Ectodermal cell (in vitro differentiated cells): ENCODE measurements at regions not wholly inside any gene's neighbourhood (a gene's known extent, or its start where the extent isn't known, plus 50 kb on each side); places are given as distances from the start of the nearest gene placed in this dataset.

ENCODE experiments used
- H3K27ac ChIP-seq: 2 replicates; pipeline ENCODE4 v1.7.0; 2013; ENCODE audit warnings: mild to moderate bottlenecking, low read depth, low read length; ENCODE audit not compliant: insufficient read depth, poor library complexity, severe bottlenecking
- H3K27me3 ChIP-seq: 2 replicates; pipeline ENCODE4 v1.7.0; 2013; ENCODE audit warnings: mild to moderate bottlenecking, low read length; ENCODE audit not compliant: insufficient read depth, control insufficient read depth, poor library complexity, severe bottlenecking
- H3K36me3 ChIP-seq: one replicate; pipeline ENCODE4 v1.7.0; 2013; ENCODE audit warnings: low read length; ENCODE audit not compliant: control insufficient read depth, insufficient read depth
- H3K4me1 ChIP-seq: one replicate; pipeline ENCODE4 v1.7.0; 2013; ENCODE audit warnings: low read length; ENCODE audit not compliant: control insufficient read depth, insufficient read depth
- H3K4me3 ChIP-seq: 2 replicates; pipeline ENCODE4 v1.7.0; 2013; ENCODE audit warnings: low read depth, low read length, control low read depth; ENCODE audit not compliant: insufficient read depth
- H3K9me3 ChIP-seq: 2 replicates; pipeline ENCODE4 v1.7.0; 2013; ENCODE audit warnings: mild to moderate bottlenecking, low read length, moderate library complexity; ENCODE audit not compliant: control insufficient read depth
- WGBS, 2 experiments: methylation state at CpG; one replicate each; pipeline ENCODE4 v1.1.7; 2013; ENCODE audit warnings: missing lambda C conversion rate in 2 of 2; 5-methylcytosine and 5-hydroxymethylcytosine counted together

DNA sequence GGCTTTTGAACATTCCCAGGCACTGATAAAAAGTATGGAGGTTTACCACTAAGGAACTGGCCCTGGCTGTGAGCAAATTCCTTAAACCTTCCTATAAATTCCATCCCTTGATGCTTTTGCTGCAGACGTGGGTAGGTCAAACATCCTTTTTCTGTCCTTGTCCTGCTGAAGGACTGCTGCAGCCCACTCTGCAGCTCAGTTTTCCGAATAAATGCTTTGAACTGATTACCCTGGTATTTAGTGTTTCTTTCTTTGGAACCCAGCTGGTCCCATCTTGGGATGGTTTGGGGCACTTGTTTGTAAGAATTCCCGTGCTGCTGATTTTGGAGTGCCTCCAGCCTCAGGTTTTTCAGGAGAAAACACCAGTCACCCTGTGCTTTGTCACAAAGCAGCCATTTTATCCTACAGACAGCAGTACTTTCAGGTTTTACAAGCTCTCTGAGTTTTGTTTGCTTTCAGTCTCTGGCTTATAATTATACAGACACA, 815.9 kb downstream of the VGLL3 start:
- peak overlapping the region; percentile 70 for H3K27ac ChIP-seq
- no peaks in the 10 kb centered on the region for H3K9me3 ChIP-seq
- H3K4me3 ChIP-seq: no peak overlapping the region
- WGBS, 2 experiments: 35 to 42% methylated on average over 3 of the region's 3 CpGs
- H3K4me1 ChIP-seq: peaks cover 12% of the 10 kb centered on the region
- H3K27me3 ChIP-seq: no peaks in the 10 kb centered on the region
- H3K36me3 ChIP-seq: no peaks in the 10 kb centered on the region

DNA sequence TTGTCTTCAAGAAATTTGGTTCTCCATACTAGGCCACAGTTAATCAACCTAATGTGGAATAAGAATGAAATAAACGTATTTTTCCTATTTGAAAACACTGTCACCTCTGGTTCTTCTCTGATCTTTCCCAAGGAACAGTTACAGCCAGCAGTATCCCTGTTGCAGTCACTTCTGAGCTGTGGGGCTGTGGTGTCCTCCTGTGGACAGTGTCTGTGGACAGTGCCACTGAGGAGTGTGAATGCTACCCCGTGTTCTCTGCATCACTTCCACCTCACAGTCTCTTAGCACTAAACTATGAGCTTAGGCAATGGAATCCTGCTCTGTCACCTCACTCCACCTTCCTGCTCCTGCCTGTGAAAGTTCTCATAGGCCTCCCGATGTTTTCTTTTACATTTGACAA, 817.5 kb downstream of the VGLL3 start:
- Histone ChIP-seq H3K4me3 (no peak overlapping the region), H3K4me1 (peaks cover 12% of the 10 kb centered on the region), H3K27ac (no peak overlapping the region), H3K36me3 (no peaks in the 10 kb centered on the region), H3K27me3 (no peaks in the 10 kb centered on the region), H3K9me3 (no peaks in the 10 kb centered on the region)
- 96 to 97% methylated on average over 3 of the region's 3 CpGs for WGBS, 2 experiments

GRCh38 chr3:86168512-86168911, 822.4 kb downstream of the VGLL3 start:
- H3K27me3 ChIP-seq: no peaks in the 10 kb centered on the region
- no peaks in the 10 kb centered on the region for H3K4me1 ChIP-seq
- H3K36me3 ChIP-seq: no peaks in the 10 kb centered on the region
- 82 to 92% methylated on average over 1 of the region's 1 CpG for WGBS, 2 experiments
- H3K9me3 ChIP-seq: no peaks in the 10 kb centered on the region
- no peak overlapping the region for H3K4me3 ChIP-seq
- no peak overlapping the region for H3K27ac ChIP-seq

GRCh38 chr3:86162521-86162920, 828.4 kb downstream of the VGLL3 start:
- H3K36me3 ChIP-seq: no peaks in the 10 kb centered on the region
- H3K27me3 ChIP-seq: no peaks in the 10 kb centered on the region
- WGBS, 2 experiments: 78% methylated on average over 1 of the region's 1 CpG; no CpG with 5 or more reads in 1 of the 2 experiments
- no peak overlapping the region for H3K27ac ChIP-seq
- no peak overlapping the region for H3K4me3 ChIP-seq
- no peaks in the 10 kb centered on the region for H3K4me1 ChIP-seq
- no peaks in the 10 kb centered on the region for H3K9me3 ChIP-seq

DNA sequence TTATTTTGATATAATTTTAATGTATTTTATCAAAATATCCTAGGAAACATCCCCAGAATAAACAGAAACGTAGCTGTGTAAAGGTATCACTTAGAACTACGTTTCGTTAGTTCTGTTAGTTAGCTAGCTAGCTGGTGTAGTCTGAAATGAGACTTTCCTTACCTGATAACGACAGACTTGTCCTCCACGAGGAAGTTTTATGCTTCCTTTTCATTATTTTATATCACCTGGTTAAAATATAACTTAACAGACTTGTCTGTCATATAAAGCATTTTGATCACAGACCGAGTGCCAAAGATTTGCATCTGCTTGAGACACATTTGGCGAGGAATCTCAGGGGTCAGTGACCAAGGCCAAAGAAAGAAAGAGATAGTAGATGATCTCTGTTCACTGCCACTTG, 829.5 kb downstream of the VGLL3 start:
- no peak overlapping the region for H3K4me3 ChIP-seq
- H3K27me3 ChIP-seq: no peaks in the 10 kb centered on the region
- 96 to 97% methylated on average over 7 of the region's 7 CpGs for WGBS, 2 experiments
- no peak overlapping the region for H3K27ac ChIP-seq
- H3K9me3 ChIP-seq: no peaks in the 10 kb centered on the region
- no peaks in the 10 kb centered on the region for H3K4me1 ChIP-seq
- H3K36me3 ChIP-seq: no peaks in the 10 kb centered on the region

- Histone ChIP-seq H3K36me3 (no peaks in the 10 kb centered on the region), H3K4me3 (no peak overlapping the region), H3K27me3 (no peaks in the 10 kb centered on the region), H3K9me3 (no peaks in the 10 kb centered on the region), H3K4me1 (no peaks in the 10 kb centered on the region), H3K27ac (no peak overlapping the region)
Measured at GRCh38 chr3:86152620-86153019, 838.3 kb downstream of the VGLL3 start.

DNA sequence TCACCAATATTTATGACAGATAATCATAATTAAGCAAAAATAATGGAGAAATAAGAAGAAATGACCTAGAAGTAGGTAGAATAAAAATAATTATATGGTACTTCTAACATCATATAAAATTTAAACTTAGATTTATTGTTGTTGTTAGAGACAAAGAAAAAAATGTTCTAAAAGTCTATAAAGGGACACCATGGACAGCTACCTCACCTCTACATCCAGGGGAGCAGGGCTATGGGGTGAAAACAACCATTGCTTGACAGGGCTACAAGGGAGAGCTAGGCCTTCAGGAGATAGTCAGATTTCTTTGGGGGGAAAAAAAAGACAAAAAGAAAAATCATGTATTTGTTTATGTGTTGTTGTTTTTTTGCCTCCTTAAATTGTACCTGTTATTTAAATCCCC, 841.9 kb downstream of the VGLL3 start:
- H3K4me3 ChIP-seq: no peak overlapping the region
- no peaks in the 10 kb centered on the region for H3K9me3 ChIP-seq
- no peaks in the 10 kb centered on the region for H3K27me3 ChIP-seq
- H3K4me1 ChIP-seq: no peaks in the 10 kb centered on the region
- H3K27ac ChIP-seq: no peak overlapping the region
- H3K36me3 ChIP-seq: no peaks in the 10 kb centered on the region

DNA sequence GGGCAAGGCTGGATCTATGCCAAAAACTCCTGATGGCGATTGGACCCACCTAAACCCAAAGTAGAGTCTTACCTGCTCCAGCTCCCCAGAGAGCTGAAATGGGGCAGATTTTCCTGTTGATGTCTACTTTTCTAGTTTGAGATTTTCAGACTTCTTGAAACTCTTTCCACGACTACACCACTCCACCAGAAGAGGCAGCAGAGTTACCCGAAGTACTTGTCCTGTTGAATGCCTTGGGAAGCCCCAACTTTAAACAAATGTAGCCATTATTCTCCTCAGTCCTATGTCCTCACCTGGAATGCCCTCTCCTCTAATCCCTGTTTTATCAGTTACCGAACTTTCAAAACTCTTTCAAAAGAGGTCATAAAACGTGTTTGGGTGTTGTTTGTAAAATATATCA, 843.8 kb downstream of the VGLL3 start:
- no peaks in the 10 kb centered on the region for H3K9me3 ChIP-seq
- H3K36me3 ChIP-seq: no peaks in the 10 kb centered on the region
- no peaks in the 10 kb centered on the region for H3K4me1 ChIP-seq
- no peaks in the 10 kb centered on the region for H3K27me3 ChIP-seq
- H3K27ac ChIP-seq: no peak overlapping the region
- WGBS, 2 experiments: 88 to 90% methylated on average over 5 of the region's 5 CpGs
- H3K4me3 ChIP-seq: no peak overlapping the region

- no peak overlapping the region for H3K4me3 ChIP-seq
- H3K4me1 ChIP-seq: no peaks in the 10 kb centered on the region
- no peak overlapping the region for H3K27ac ChIP-seq
- 93 to 100% methylated on average over 4 to 5 of the region's 5 CpGs for WGBS, 2 experiments
- H3K9me3 ChIP-seq: no peaks in the 10 kb centered on the region
- H3K36me3 ChIP-seq: no peaks in the 10 kb centered on the region
- no peaks in the 10 kb centered on the region for H3K27me3 ChIP-seq
Measured at GRCh38 chr3:86126552-86126951, 864.4 kb downstream of the VGLL3 start.
